Activated naive CD4-positive, alpha-beta T cell treated with anti-CD3 and anti-CD28 coated beads, Interleukin-2, amount 50 U/mL, for 16 hours (primary cell): ENCODE measurements at regions not wholly inside any gene's neighbourhood (a gene's known extent, or its start where the extent isn't known, plus 50 kb on each side); places are given as distances from the start of the nearest gene placed in this dataset.
"Not testable (repeated sequence)": the region's sequence is repeated elsewhere in the genome, so short reads cannot be mapped to it uniquely, and the experiment has no call there.

Experiments used
- DNase-seq: peaks from one replicate; pipeline ENCODE4 v3.0.0-alpha.2; 2020

DNA sequence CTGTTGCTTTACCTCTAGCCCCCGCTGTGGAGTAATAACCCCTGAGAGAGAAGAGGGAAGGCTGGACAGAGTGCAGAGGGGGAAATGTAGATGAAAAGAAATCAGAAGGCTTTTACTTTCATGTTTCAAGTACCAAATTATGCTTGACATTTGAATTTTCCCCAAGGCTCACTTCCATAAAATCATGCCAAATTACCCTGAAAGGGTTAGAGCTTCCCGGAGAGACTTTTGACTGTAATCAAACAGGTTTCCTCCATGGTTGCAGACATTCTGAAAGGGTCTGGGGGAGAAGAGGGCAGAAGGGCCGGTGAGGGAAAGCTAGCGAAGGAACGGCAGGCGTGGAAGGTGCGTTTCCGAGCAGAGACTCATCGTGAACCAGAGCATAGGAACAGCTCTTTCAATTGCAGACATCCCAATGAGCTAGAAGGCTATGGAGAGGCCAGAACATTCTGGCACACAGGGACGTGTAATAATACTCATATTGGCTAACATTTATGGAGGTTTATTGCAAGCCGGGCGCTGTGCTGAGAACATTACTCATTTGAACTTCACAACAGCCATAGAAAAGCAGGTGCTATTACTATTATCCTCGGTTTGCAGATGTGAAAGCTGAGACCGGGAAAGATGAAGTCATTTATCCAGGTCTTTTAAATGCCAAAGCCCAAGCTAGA lies 620.8 kb upstream of the AUTS2 start:
- no peak for DNase-seq

DNA sequence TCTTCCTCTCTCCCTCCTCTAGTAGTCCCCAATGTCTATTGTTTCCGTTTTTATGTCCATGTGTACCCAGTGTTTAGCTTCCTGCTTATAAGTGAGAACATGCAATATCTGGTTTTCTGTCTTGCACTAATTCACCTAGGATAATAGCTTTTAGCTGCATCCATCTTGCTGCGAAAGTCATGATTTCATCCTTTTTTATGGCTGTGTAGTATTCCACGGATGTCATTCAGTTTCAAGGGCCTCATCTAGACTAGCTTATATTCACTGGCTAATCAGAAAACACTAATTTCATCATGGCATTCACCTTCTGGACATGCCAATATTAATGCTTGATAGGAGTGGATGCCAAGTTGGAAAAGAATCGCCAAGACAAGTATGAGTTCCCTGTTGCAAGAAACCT lies 619.6 kb upstream of the AUTS2 start:
- DNase-seq, result no peak

DNA sequence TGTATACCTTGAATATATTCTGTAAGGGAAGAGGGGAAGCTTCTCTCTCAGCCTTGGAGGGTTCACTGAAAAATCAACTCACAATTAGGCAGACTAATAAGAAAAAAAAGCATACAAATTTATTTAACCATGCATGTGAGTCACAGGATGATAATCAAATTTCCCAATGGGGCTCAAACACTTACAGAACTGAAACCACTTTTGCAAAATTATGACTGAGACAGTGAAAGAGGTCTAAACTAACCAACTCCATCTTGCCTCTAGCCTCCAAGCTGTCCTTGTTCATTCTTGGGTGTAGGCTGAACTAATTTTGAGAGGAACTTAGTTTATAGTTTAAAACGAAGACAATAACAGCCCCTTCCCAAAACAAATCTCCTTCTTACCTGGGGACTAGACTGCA lies 618.3 kb upstream of the AUTS2 start:
- no peak for DNase-seq

DNA sequence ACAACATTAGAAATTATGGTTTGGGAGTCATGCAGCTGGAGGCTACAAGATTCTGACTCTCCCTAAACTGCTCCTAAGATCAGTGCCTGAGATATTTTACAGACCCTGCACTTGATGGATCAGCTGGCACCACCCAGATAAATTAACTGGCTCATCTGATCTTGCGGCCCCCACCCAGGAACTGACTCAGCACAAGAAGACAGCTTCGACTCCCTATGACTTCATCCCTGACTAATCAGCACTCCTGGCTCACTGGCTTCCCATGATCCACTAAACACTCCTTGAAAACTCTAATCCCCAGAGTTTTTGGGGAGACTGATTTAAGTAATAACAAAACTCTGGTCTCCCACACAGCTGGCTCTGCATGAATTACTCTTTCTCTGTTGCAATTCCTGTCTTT lies 617.8 kb upstream of the AUTS2 start:
- DNase-seq, result not testable (repeated sequence)

DNA sequence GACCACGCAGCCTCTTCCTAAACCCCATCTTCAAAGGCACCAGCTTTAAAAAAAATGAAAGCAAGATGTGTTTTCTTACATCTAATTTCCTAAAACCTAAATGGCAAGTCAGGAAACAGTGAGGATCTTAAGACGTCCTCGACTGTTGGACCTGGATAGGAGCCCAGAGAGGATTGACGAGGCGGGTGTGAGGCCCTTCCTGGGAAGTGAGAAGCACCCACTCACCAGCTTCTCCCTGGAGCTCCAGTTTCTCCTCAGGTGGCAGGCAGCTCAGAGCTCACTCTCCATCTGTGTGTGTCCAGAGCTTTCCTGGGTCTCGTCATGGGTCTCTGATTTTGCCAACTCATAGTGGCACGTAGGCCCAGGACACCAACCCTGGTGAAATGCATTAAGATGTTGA lies 614.0 kb upstream of the AUTS2 start:
- DNase-seq, result no peak

DNA sequence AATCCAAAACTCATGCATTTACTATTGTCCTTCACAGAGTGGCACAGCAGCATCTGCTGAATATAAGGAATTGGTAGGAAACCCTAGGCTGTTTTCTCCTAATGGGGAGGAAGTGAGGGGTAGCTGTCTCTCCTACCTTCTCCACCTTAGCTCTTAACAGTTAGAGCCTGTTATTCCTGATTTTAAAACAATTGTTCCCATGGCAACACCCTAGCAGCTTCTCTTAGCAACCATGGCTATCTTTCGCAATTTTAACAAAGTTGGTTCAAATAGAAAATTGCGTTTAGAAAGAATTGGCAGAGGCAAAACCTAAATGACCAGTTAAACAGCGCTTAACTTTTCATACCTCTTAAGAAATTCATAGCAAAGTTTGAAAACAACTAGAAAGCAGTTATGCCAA lies 603.4 kb upstream of the AUTS2 start:
- DNase-seq, result no peak

DNA sequence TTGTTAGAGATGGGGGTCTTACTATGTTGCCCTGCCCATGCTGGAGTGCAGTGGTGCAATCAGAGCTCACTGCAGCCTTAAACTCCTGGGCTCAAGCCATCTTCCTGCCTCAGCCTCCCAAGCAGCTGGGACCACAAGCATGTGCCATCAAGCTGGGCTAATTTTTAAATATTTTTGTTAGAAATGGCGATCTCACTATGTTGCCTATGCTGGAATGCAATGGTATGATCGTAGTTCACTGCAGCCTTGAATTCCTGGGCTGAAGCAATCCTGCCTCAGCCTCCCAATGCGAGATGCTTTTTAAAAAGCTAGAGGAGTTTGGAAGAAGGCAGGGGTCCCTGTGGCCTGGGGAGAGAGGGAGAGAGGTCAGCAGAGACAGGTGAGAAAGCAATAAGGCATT lies 600.1 kb upstream of the AUTS2 start:
- no peak for DNase-seq

DNA sequence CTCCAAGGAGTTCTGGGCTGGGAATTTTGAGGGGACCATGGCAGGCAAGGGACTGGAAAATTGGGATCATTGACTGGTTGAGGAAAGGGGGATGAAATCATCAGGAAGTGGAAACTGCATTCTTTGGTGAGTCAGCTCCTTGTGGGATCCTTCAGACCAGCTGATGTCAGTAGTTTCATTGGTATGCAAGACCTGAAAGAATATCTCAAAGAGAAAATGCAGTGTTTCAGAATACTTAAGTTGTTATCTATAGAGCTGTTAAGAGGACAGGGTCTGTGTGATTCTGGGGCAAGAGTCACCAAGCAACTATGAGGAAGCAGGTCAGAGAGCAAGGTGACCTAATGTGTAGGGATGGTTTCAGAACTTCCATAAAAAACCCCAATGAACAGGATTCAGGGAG lies 595.9 kb upstream of the AUTS2 start:
- DNase-seq, result no peak

DNA sequence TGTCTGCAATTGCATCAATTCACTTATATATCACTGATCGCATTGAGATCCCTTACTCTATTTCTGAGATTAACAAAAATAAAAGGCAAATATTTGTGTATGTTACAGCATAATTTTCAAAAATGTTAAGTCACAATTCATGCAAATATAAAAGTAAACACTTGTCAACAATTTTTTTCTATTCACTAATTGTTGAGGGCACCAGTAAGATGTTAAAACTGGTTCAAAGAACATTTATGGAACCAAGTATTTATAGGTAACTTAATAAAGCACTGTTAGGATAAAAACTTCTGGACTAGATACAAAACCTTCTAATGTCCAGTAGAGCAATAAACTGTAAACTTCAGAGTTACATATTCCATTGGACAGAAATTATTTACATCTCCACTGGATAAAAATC lies 586.1 kb upstream of the AUTS2 start:
- DNase-seq, result no peak

DNA sequence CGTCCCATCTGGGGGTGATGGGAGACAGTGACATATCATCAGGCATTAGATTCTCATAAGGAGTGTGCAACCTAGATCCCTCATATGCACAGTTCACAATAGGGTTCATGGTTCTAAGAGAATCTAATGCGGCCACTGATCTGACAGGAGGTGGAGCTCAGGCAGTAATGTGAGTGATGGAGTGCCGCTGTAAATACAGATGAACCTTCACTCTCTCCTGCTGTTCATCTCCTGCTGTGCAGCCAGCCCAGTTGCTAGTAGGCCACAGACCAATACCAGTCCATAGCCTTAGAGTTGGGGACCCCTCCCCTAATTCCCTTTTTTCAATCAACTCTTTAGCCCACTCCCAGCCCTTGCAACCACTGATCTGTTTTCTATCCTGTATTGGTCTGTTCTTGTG lies 581.1 kb upstream of the AUTS2 start:
- no peak for DNase-seq

DNA sequence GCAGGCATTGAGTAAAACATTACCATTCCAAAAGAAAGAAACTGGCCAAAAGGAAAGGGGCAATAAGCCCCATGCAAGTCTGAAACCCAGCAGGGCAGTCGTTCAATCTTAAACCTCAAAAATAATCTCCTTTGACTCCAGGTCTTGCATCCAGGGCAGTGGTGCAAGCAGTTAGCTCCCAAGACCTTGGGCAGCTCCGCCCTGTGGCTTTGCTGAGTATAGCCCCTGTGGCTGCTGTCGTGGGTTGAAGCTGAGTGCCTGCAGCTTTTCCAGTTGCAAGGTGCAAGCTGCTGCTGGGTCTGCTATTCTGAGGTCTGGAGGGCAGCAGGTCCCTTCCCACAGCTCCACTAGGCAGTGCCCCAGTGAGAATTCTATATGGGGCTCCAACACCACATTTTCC lies 580.1 kb upstream of the AUTS2 start:
- DNase-seq, result no peak

DNA sequence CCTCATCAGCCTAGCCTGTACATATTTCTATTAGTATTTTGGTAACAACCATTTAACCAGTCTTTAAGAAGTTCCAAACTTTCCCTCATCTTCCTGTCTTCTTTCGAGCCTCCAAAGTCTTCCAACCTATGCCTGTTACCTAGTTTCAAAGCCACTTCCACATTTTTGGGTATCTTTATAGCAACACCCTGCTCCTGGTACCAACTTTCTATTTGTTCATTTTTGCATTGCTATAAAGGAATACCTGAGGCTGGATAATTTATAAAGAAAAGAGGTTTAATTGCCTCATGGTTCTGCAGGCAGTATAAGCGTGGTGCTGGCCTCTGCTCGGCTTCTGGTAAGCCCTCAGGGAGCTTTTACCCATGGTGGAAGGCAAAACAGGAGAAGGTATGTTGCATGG lies 578.8 kb upstream of the AUTS2 start:
- DNase-seq, result no peak

DNA sequence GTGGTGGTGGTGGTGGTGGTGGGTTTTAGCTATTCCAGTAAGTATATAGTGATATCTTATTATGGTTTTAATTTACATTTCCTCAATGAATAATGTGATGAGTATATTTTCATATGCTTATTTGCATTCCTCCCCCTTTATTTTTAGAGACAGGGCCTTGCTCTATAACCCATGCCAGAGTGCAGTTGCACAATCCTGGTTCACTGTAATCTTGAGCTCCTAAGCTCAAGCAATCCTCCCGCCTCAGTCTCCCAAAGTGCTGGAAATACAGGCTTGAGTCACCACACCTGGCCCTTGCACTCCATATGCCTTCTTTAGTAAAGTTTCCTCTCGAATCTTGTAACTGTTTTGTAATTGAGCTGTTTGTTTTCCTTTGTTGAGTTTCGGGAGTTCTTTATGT lies 577.7 kb upstream of the AUTS2 start:
- no peak for DNase-seq

DNA sequence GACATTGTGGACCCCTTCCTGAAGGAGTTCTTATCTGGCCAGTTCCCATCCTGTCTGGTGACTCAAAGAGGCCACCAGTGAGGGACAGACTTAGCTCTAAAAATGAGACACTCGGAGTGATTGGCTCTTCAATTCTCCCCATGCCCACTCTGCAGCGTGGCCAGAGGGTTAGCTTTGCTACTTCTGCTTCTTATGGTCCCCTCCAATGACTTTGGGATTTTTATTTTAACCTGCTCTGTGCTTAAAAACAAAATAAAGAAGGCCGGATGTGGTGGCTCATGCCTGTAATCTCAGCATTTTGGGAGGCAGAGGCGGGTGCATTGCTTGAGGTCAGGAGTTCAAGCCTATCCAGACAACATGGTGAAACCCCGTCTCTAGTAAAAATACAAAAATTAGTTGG lies 573.0 kb upstream of the AUTS2 start:
- DNase-seq, result no peak

DNA sequence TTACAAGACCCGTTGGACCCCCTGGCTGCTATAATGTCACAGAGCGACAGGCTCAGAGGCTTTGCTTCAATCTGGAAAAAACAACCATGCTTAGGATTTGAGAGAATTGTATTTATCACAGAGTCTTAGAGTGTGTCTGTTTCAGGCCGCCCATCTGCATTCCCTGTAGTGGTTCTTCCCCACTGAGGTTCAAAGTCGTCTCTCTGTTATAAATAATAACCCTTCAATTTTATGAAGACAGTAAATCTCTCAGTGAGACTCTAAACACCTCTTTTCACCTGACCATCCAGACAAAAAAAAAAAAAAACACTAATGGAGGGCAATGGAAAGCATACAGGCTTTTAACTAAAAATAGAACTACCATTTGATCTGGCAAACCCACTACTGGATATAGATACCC lies 565.4 kb upstream of the AUTS2 start:
- no peak for DNase-seq

DNA sequence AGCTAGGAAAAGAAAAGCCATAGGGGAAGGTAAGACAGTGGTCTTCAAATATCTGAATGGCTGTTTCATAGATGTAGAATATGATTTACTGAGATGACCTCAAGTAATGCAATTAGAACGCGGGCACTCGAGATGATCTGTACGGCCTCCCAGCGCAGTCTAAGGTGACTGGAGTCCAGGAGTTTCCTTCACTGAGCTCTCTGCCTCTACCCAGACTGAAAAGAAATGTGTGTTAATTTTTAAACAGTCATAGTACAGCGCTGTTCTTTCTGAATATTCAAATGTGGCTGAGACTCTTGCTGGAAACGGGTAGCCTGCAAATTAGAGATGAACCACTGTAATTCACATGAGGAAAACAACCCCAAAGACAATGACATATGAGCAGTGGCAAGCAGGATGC lies 562.4 kb upstream of the AUTS2 start:
- DNase-seq, result no peak

DNA sequence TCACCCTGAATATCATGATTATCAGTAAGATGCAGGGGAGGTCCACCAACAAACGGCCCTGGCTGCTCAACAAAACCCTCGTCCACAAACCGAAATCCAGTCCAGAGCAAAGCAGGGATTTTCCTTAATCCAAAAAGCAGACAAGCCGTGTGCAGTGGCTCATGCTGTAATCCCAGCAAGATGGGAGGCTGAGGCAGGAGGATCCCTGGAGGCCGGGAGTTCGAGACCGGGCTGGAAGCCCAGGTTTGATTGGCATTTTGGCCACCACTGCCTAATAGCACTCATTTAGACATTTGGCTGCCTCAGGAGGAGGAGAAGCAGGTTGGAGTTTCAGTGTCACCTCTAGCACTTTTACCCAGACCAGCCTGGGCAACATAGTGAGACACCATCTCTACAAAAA lies 562.0 kb upstream of the AUTS2 start:
- DNase-seq, result no peak

DNA sequence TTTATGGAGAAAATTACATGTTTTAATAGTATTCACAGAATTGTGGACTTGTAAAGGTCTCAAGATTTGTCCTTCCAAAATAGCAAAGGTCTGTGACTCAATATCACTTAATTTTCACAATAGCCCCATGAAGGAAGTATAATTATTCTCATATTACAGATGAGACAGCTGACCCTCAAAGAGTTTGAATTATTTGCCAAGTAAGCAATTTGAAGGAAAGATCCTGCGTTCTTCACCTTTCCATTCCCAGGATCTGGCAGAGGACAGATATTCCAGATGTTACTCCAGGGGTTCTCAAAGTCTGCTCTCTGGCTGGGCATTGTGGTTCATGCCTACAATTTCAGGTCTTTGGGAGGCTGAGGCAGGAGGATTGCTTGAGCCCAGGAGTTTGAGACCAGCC lies 559.4 kb upstream of the AUTS2 start:
- no peak for DNase-seq

DNA sequence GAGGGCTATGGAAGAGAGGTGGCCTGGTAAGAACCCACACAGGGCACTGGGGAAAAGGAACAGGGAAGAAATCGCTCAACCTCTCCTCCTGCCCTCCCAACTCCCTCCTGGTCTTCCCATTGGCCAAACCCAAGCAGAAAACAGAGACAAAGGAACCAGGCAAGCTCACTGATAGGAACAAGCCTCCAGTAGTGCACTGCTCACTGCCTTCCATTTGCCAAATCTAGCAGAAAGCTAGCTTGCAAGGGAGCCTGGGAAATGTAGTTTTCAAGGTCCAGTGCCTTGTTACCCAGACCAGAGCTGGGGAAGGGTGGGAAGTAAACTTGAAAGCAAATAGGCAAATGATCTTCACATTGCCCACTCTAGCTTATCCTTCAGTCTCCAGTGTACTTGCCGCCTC lies 556.1 kb upstream of the AUTS2 start:
- DNase-seq, result no peak

DNA sequence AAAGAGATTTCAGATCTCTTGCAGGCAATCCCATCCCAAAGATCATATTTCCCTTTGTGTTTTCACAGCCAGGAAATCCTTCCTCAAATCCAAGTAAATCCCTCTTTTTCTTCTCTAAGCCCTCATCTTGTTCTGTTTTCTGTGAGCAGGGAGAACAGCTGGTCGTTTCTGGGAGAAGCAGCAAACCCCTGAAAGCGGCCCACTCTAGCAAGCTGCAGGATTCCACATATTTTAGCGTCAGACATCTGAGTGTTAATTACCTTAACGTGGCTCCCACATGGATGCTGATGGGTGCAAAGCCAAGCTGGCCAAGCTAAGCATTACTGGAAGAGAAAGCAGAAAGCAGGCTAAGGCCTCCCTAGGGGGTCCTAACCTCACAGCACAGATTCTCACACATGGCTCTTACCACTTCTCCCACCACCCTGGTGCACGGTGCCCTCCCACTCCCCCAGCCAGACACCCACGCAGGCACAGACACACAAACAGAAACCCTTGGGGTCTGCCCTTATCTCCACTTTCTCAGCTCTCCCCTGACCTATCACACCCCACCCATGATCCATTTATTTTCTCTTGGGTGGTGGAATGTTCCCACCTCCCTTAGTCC lies 551.0 kb upstream of the AUTS2 start:
- DNase-seq, result no peak

DNA sequence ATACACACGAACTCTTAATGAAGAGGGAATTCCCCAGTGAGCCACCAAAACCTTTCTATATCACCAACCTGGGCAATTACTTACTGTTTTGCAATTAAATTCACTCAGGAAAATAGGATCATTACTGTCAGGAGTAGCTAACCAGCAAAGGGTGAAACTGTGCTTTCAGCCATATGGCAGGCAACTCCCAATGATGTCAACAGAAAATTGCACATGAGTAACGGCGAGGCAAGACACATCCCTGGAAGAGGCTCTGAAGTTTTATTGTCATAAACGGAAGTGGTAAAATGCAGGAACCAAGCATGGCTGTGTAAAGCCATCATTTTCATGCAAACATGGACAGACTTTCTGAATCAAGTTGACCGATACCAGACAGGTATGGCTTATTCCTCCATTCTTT lies 548.9 kb upstream of the AUTS2 start:
- DNase-seq, result no peak

DNA sequence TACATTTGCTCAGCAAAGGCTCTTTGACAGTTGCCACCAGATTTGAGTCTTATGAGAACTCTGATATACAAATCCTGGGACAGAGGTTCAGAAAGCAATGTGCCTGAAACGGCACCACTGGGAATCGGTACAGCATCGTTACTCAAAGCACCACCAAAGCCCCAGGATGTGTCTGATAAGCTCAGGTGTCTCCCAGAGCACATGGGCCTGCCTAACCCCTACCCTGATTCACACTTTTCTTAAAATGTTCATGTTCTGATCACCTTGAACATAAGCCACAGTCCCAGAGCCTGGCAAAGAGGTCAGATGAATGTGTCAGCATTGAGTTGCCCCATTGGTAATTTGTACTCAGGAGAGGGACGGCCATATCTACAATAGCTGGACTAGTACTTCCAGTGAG lies 545.8 kb upstream of the AUTS2 start:
- DNase-seq, result no peak

DNA sequence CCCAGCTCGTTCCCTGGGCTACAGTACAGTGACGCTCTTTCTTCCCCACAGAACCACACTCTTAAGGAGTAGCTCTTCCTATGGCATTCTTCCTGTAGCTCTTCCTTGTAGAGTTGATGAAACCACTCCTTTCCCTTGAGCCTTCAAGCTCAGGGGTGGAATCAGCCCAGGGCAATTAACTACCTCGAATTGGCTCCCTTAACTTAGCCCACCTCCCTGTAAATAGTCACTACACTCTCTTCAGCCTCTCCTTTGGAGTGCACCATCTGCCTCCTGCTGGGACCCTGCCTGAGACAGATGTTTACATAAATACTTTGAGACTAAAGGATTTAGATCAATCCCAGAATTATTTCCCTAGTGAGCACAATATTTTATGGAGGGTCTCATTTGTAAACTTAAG lies 537.8 kb upstream of the AUTS2 start:
- DNase-seq, result no peak

DNA sequence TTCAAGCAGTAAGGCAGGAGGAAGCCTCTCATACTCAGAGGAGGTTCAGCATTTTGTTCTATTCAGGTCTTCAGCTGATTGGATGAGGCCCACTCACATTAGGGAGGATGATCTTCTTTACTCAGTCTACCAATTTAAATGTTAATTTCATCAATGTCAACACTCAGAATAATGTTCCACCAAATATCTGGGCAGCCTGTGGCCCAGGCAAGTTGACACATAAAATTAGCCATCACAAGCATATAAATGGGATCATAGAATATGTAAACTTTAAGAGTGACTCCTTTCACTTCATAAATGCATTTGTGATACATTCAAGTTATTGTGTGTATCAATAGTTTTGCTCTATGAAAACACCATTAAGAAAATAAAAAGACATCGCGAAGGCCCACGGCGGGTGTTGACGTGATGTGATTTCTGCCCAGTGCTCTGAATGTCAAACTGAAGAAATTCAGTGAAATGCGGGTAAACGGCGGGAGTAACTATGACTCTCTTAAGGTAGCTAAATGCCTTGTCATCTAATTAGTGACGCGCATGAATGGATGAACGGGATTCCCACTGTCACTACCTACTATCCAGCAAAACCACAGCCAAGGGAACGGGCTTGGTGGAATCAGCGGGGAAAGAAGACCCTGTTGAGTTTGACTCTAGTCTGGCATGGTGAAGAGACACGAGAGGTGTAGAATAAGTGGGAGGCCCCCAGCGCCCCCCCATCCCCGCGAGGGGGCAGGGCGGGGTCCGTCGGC lies 536.1 kb upstream of the AUTS2 start:
- no peak for DNase-seq

DNA sequence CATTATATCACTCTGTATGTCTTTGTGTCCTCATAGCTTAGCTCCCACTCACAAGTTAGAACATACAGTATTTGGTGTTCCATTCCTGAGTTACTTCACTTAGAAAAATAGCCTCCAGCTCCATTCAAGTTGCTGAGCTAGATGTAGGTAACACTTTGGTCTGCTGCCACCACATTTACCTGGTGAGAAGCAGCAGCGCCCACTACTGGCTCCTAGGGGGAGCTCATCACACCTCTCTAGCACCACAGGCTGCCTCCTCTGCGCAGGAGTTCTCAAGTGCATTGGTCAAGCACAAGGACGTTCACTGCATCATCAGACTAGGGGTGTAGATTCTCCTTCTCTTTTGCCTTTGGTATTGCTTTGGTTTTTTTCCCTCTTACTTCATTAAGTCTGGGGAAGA lies 530.9 kb upstream of the AUTS2 start:
- DNase-seq, result no peak
